ENCODE measurements at regions not wholly inside any gene's neighbourhood (a gene's known extent, or its start where the extent isn't known, plus 50 kb on each side); places are given as distances from the start of the nearest gene placed in this dataset.

- DNase-seq (ENCODE audit: low spot score), result no peak
Measured at GRCh38 chr9:120212153-120212852, 367.7 kb downstream of the CDK5RAP2 start.

GRCh38 chr9:120210274-120210673 is 369.7 kb downstream of the CDK5RAP2 start:
- DNase-seq (ENCODE audit: low spot score), result no peak

GRCh38 chr9:120202856-120203654 is 376.9 kb downstream of the CDK5RAP2 start:
- no peak for DNase-seq (ENCODE audit: low spot score)

GRCh38 chr9:120198027-120198426 is 381.9 kb downstream of the CDK5RAP2 start:
- no peak for DNase-seq (ENCODE audit: low spot score)

GRCh38 chr9:120197605-120198004 is 382.4 kb downstream of the CDK5RAP2 start:
- no peak for DNase-seq (ENCODE audit: low spot score)

- DNase-seq (ENCODE audit: low spot score), result no peak
Measured at GRCh38 chr9:120191141-120191540, 388.8 kb downstream of the CDK5RAP2 start.

GRCh38 chr9:120187758-120188157 is 392.2 kb downstream of the CDK5RAP2 start:
- no peak for DNase-seq (ENCODE audit: low spot score)

- DNase-seq (ENCODE audit: low spot score), result no peak
Measured at GRCh38 chr9:120186276-120186675, 393.7 kb downstream of the CDK5RAP2 start.

- no peak for DNase-seq (ENCODE audit: low spot score)
Measured at GRCh38 chr9:120184266-120184665, 395.7 kb downstream of the CDK5RAP2 start.

GRCh38 chr9:120183615-120184014 is 396.4 kb downstream of the CDK5RAP2 start:
- no peak for DNase-seq (ENCODE audit: low spot score)

- no peak for DNase-seq (ENCODE audit: low spot score)
Measured at GRCh38 chr9:120182011-120182410, 398.0 kb downstream of the CDK5RAP2 start.

GRCh38 chr9:120177121-120177520 is 402.8 kb downstream of the CDK5RAP2 start:
- DNase-seq (ENCODE audit: low spot score), result no peak

GRCh38 chr9:120175031-120175430 is 404.9 kb downstream of the CDK5RAP2 start:
- DNase-seq (ENCODE audit: low spot score), result no peak

- DNase-seq (ENCODE audit: low spot score), result no peak
Measured at GRCh38 chr9:120161776-120162175, 418.2 kb downstream of the CDK5RAP2 start.

- no peak for DNase-seq (ENCODE audit: low spot score)
Measured at GRCh38 chr9:120158221-120158620, 421.7 kb downstream of the CDK5RAP2 start.

GRCh38 chr9:120156376-120156775 is 423.6 kb downstream of the CDK5RAP2 start:
- DNase-seq (ENCODE audit: low spot score), result peak; percentile 52

GRCh38 chr9:120153258-120153657 is 426.7 kb downstream of the CDK5RAP2 start:
- DNase-seq (ENCODE audit: low spot score), result no peak

GRCh38 chr9:120152295-120152694 is 427.7 kb downstream of the CDK5RAP2 start:
- DNase-seq (ENCODE audit: low spot score), result peak; percentile 82

- peak; percentile 57 for DNase-seq (ENCODE audit: low spot score)
Measured at GRCh38 chr9:120151806-120152205, 428.2 kb downstream of the CDK5RAP2 start.

GRCh38 chr9:120151149-120151548 is 428.8 kb downstream of the CDK5RAP2 start:
- no peak for DNase-seq (ENCODE audit: low spot score)

GRCh38 chr9:120138955-120139354 is 441.0 kb downstream of the CDK5RAP2 start:
- DNase-seq (ENCODE audit: low spot score), result no peak

GRCh38 chr9:120137186-120137840 is 442.7 kb downstream of the CDK5RAP2 start:
- DNase-seq (ENCODE audit: low spot score), result no peak

GRCh38 chr9:120136696-120137095 is 443.3 kb downstream of the CDK5RAP2 start:
- DNase-seq (ENCODE audit: low spot score), result no peak
